Fibroblast of mammary gland (primary cell): ENCODE measurements at regions not wholly inside any gene's neighbourhood (a gene's known extent, or its start where the extent isn't known, plus 50 kb on each side); places are given as distances from the start of the nearest gene placed in this dataset.
A peak's percentile ranks its signal among the peaks of the same experiment; 100 is the strongest.

Experiments
- DNase-seq: peaks from one replicate; pipeline ENCODE4 v3.0.0-alpha.2; 2010; ENCODE audit warnings: low read depth
- H3K4me3 ChIP-seq: 2 replicates; pipeline ENCODE4 v1.5.1; 2011; ENCODE audit warnings: low read depth, mild to moderate bottlenecking, low read length, moderate library complexity; ENCODE audit not compliant: control insufficient read depth
- CTCF ChIP-seq: conservative IDR thresholded peaks from 2 replicates; pipeline ENCODE4 v1.5.1; 2011; ENCODE audit warnings: low read depth, low read length, inconsistent platforms; ENCODE audit not compliant: control insufficient read depth, insufficient read depth

DNA sequence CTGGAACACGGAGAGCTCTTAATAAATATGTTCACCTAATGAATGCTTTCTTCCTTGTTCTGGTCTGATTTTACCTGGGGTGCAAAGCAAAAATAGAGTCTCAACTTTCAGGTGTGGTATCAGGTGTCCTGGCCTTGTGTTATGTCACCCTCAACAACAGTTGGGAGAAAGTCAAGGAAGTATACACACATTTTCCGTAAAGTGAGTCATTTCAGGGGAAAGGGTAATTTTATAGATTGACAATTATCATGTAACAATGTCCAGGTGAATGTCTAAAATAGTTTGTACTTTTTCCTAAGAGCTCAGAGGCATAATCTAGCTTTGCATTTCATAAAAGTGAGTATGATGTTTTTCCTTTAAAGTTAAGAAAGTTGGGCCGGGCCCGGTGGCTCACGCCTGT, 287.4 kb downstream of the SKIDA1 start:
- DNase-seq = no peak
- TF ChIP-seq CTCF = no peak
- H3K4me3 ChIP-seq = no peak overlapping the region

DNA sequence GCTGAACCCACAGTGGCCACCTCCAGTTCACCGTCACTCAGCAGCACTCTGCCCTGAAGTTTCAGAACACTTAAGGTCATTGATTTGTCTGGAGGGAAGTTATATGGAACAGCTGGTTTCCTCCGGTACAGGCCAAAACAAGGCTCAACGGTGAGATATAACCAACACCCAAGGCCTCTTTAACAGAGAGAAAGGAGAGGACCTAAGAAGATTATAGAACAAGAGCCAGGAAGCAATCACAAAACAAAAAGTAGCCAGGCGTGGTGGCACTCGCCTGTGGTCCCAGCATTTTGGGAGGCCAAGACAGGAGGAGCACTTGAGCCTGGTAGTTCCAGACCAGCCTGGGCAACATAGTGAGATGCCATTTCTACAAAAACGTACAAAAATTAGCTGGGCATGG, 290.7 kb downstream of the SKIDA1 start:
- DNase-seq = no peak
- no peak overlapping the region for H3K4me3 ChIP-seq
- TF ChIP-seq CTCF = no peak

DNA sequence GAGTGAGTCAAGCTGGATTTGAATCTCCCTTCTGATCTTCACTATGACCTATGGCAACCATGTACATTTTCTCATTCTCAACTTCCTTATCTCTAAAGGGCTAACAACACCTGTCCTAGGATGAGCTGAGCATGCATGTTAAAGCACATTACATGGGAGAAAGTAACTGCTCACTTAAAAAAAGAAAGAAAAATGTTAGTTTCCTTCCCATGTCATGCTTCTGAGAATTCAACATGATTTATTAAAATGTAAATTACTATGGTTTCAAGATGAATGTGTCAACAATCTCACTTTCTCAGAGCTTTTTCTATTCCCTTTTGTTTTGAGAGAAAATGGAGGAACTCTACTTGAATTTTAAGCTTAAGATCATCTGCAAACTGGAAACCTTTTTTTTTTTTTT, 295.3 kb downstream of the SKIDA1 start:
- no peak overlapping the region for H3K4me3 ChIP-seq
- TF ChIP-seq CTCF = no peak
- no peak for DNase-seq

DNA sequence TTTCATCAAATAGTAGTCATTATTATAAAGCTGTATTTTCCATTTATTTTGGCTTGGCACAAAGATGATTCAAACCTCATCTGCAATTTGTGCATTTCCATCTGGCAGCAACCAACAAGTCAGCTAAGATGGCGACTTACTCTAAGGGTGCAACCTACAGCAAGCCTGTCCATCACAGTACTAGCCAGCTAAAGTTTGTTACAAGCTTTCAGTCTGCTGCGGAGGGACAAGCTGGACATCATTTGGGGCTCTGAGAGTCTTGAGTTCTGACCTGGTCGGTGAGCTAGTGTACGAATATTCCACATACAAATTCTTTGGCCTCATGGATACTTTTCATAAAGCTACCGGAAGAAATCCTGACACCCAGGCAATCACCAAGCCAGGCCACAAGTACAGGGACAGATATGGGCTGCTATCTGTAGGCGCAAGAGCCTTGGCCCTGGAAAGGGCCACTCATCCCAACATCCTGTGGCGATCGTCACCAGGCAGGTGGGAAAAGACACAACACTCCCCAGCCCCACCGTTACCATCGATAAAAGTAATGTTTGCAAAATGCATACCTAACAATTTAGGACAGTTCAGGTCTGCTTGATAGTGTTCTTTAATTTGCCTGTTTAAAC, 307.6 kb downstream of the SKIDA1 start:
- no peak for DNase-seq
- TF ChIP-seq CTCF = no peak
- H3K4me3 ChIP-seq = no peak overlapping the region

DNA sequence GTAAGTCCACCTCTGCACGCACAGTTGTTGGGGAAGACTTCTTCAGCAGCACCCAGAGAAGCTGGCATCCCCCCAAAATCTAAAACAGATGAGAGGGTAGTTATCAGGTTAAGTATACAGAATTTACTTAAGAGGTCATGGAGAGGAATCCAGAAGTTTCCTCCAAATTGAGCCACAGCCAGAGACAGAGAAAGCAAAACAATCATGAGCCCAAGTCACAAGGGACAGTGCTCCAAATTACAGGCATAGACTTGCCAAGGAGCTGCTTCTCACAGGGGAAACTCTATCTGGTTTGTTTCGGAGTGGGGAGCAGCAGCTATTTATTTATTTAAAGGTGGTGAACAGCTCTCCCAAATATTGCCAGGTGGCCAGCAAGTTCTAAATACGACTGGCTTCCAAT, 308.4 kb downstream of the SKIDA1 start:
- no peak for TF ChIP-seq CTCF

DNA sequence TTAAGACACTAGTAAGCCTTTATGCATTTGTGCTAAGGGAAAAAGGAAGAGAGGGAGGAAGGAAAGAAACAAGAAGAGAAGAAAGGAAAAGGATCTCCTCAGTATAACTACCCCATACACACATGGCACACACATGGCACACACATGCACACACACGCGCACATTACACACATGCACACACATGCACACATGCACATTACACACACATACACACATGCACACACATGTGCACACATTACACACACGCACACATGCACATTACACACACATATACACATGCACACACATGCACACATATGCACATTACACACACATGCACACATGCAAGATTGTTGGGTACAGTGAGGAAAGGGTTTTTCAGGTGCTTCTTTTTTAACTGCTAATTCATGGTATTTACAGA, 311.2 kb downstream of the SKIDA1 start:
- DNase-seq = no peak
- TF ChIP-seq CTCF = no peak
- H3K4me3 ChIP-seq = no peak overlapping the region

More for the DNA sequence above, 308.4 kb downstream of the SKIDA1 start:
- peak; percentile 26 for DNase-seq
- H3K4me3 ChIP-seq = no peak overlapping the region

DNA sequence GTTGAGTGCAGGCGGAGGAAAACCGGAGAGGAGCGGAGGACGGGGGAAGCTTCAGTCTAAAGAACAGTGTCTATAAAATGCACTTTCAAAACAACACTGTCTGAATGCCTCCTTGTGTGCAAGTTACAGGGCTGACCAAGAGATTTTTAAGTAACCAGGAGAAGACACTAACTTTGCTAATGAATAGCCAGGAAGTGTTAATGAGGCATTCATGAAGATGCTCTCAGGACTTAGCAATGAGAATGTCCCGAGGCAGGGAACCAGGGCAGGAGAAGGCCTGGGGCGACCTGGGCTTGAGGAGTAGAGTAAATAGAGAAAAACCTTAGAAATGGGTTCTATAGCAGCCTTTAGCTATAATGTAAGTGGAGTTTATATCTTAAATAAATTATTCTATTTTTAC, 312.1 kb downstream of the SKIDA1 start:
- H3K4me3 ChIP-seq = no peak overlapping the region
- DNase-seq = no peak
- no peak for TF ChIP-seq CTCF
